GM23338 (cell line): ENCODE measurements at regions not wholly inside any gene's neighbourhood (a gene's known extent, or its start where the extent isn't known, plus 50 kb on each side); places are given as distances from the start of the nearest gene placed in this dataset.

ENCODE experiments used
- EZH2 ChIP-seq: fragments of 200-600 bp; sonication (generic); IDR thresholded peaks from one replicate; pipeline ENCODE4 v1.8.0; 2017; ENCODE audit warnings: antibody characterized with exemption, mild to moderate bottlenecking, low read depth; ENCODE audit not compliant: unreplicated experiment
- EZH2phosphoT487 ChIP-seq: fragments of 200-600 bp; sonication (generic); IDR thresholded peaks from one replicate; pipeline ENCODE4 v1.8.1; 2018; ENCODE audit warnings: antibody characterized with exemption; ENCODE audit not compliant: unreplicated experiment
- JUNB ChIP-seq: IDR thresholded peaks from one replicate; pipeline ENCODE4 v1.6.1; 2016; ENCODE audit warnings: antibody characterized with exemption; ENCODE audit not compliant: unreplicated experiment
- POLR2AphosphoS5 ChIP-seq: IDR thresholded peaks from 2 replicates; pipeline ENCODE4 v1.6.1; 2016; ENCODE audit warnings: antibody characterized with exemption, low read depth
- STAT1 ChIP-seq: IDR thresholded peaks from one replicate; pipeline ENCODE4 v1.6.1; 2016; ENCODE audit warnings: antibody characterized with exemption; ENCODE audit not compliant: unreplicated experiment
- ZNF114 ChIP-seq: fragments of 250-450 bp; sonication (Bioruptor Pico); IDR thresholded peaks from 2 replicates; pipeline ENCODE4 v1.5.0; 2020; ENCODE audit warnings: mild to moderate bottlenecking, moderate library complexity
- TF ChIP-seq, protein P1 (sequence below), 2 experiments: fragments of 200-600 bp in 1 of 2; sonication (generic) in 1 of 2; conservative IDR thresholded peaks; 2 replicates each; pipeline versions ENCODE4 v1.5.1 to v1.6.1; 2016 to 2017; ENCODE audit warnings: antibody characterized with exemption in 2 of 2, low read depth in 2 of 2, mild to moderate bottlenecking in 2 of 2, moderate library complexity in 1 of 2

DNA sequence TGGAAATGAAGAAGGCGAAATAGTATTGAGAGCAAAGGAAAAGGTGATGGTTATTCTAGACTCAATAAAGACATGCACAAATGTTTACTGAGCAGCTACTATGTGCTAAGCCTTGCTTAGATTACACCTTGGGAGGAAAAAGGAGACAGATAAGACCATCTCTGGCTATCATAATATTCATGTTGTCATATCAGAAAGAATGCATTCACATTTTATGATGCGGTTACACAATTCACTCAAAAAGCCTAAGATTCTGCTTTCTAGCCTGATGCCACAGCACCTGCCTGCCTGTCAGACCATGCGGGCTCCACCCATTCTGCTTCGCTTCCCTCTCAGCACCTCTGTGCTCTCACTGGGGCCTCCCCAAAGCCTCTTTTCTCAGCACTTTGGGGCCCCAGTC is 100.9 kb downstream of the JCAD start:
- TF ChIP-seq EZH2 (no peak), JUNB (no peak), POLR2AphosphoS5 (no peak), EZH2phosphoT487 (no peak), STAT1 (no peak), ZNF114 (CRISPR knock-in tag) (no peak)
- TF ChIP-seq, protein P1, sequence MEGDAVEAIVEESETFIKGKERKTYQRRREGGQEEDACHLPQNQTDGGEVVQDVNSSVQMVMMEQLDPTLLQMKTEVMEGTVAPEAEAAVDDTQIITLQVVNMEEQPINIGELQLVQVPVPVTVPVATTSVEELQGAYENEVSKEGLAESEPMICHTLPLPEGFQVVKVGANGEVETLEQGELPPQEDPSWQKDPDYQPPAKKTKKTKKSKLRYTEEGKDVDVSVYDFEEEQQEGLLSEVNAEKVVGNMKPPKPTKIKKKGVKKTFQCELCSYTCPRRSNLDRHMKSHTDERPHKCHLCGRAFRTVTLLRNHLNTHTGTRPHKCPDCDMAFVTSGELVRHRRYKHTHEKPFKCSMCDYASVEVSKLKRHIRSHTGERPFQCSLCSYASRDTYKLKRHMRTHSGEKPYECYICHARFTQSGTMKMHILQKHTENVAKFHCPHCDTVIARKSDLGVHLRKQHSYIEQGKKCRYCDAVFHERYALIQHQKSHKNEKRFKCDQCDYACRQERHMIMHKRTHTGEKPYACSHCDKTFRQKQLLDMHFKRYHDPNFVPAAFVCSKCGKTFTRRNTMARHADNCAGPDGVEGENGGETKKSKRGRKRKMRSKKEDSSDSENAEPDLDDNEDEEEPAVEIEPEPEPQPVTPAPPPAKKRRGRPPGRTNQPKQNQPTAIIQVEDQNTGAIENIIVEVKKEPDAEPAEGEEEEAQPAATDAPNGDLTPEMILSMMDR (conservative IDR thresholded peaks at IDR 0.05; ENCODE audit: low read depth in 2 of 2): no peak
